SK-N-SH (cell line): ENCODE measurements at regions not wholly inside any gene's neighbourhood (a gene's known extent, or its start where the extent isn't known, plus 50 kb on each side); places are given as distances from the start of the nearest gene placed in this dataset.

ENCODE experiments used
- CTCF ChIA-PET: fragments of 300-600, 350-600 bp; formaldehyde crosslinking; extraction: SDS; loops from one replicate; lab custom pipeline; 2021; lab: Yijun Ruan, JAX
- POLR2A ChIA-PET: fragments of 350-600 bp; sonication (Branson Sonifier 250); formaldehyde crosslinking; extraction: SDS; loops from one replicate; lab custom pipeline; 2020; ENCODE audit warnings: antibody characterized with exemption, inconsistent platforms; lab: Yijun Ruan, JAX
- DNase-seq: peaks from one replicate; pipeline ENCODE4 v3.0.0; 2012
- H2AFZ ChIP-seq: fragments of 200-600 bp; sonication (generic); 2 replicates; pipeline ENCODE4 v1.8.1; 2016; ENCODE audit warnings: antibody characterized with exemption, mild to moderate bottlenecking, low read depth
- H3F3A ChIP-seq: fragments of 200-600 bp; sonication (generic); replicated peaks from 2 replicates; pipeline ENCODE3; 2016; ENCODE audit warnings: antibody characterized with exemption, mild to moderate bottlenecking; ENCODE audit not compliant: insufficient read depth
- H3K27ac ChIP-seq, 2 experiments: fragments of 200-500 bp in 1 of 2; fragments of 200-600 bp in 1 of 2; sonication (Bioruptor generic) in 1 of 2; sonication (generic), shearing (Covaris generic) in 1 of 2; 2 replicates each; pipeline versions ENCODE4 v1.5.1 to v1.6.1; 2014 to 2016; ENCODE audit warnings: low read depth in 2 of 2, inconsistent platforms in 1 of 2, low read length in 1 of 2, mild to moderate bottlenecking in 1 of 2, mixed read lengths in 1 of 2
- H3K27me3 ChIP-seq: fragments of 200-600 bp; sonication (generic), shearing (Covaris generic); 2 replicates; pipeline ENCODE4 v1.6.1; 2016; ENCODE audit warnings: mixed run types; ENCODE audit not compliant: insufficient read depth
- H3K36me3 ChIP-seq, 2 experiments: fragments of 200-500 bp in 1 of 2; fragments of 200-600 bp in 1 of 2; sonication (Bioruptor generic) in 1 of 2; sonication (generic) in 1 of 2; replicated peaks in 1 of 2; 2 replicates each; pipeline versions ENCODE3 to v1.5.1; 2014 to 2016; ENCODE audit warnings: low read length in 1 of 2, mild to moderate bottlenecking in 1 of 2; ENCODE audit not compliant: insufficient read depth in 2 of 2, control insufficient read depth in 1 of 2
- H3K4me1 ChIP-seq, 2 experiments: fragments of 200-500 bp in 1 of 2; fragments of 200-600 bp in 1 of 2; sonication (Bioruptor generic) in 1 of 2; sonication (generic), shearing (Covaris generic) in 1 of 2; 2 replicates each; pipeline versions ENCODE4 v1.5.1 to v1.6.1; 2014 to 2016; ENCODE audit warnings: low read depth in 1 of 2, low read length in 1 of 2, mixed run types in 1 of 2; ENCODE audit not compliant: insufficient read depth in 2 of 2, control insufficient read depth in 1 of 2
- H3K4me2 ChIP-seq: fragments of 200-600 bp; sonication (generic), shearing (Covaris generic); 2 replicates; pipeline ENCODE4 v1.6.1; 2017; ENCODE audit warnings: mixed run types
- H3K4me3 ChIP-seq, 2 experiments: fragments of 200-500 bp in 1 of 2; fragments of 200-600 bp in 1 of 2; sonication (Bioruptor generic) in 1 of 2; sonication (generic), shearing (Covaris generic) in 1 of 2; 2 replicates each; pipeline versions ENCODE4 v1.5.1 to v1.8.1; 2014 to 2016; ENCODE audit warnings: low read depth in 2 of 2, inconsistent platforms in 1 of 2, low read length in 1 of 2, mild to moderate bottlenecking in 1 of 2, mixed read lengths in 1 of 2, moderate library complexity in 1 of 2
- H3K79me2 ChIP-seq: fragments of 200-600 bp; sonication (generic); 2 replicates; pipeline ENCODE4 v1.8.1; 2017; ENCODE audit warnings: mild to moderate bottlenecking; ENCODE audit not compliant: insufficient read depth
- H3K9ac ChIP-seq: fragments of 200-600 bp; sonication (generic); 2 replicates; pipeline ENCODE4 v1.6.1; 2017; ENCODE audit warnings: mixed run types
- H3K9me2 ChIP-seq: fragments of 200-600 bp; sonication (generic); 2 replicates; pipeline ENCODE4 v1.6.1; 2017; ENCODE audit warnings: mixed run types
- H3K9me3 ChIP-seq: fragments of 200-600 bp; sonication (generic); 2 replicates; pipeline ENCODE4 v1.6.1; 2017; ENCODE audit warnings: mixed run types, mild to moderate bottlenecking, moderate library complexity
- H4K20me1 ChIP-seq: fragments of 200-600 bp; sonication (generic); 2 replicates; pipeline ENCODE4 v1.6.1; 2017; ENCODE audit warnings: mild to moderate bottlenecking, mixed run types; ENCODE audit not compliant: insufficient read depth
- CHD2 ChIP-seq: fragments of 150-350 bp; IDR thresholded peaks from 2 replicates; pipeline ENCODE4 v1.6.1; 2018; ENCODE audit warnings: low read length; ENCODE audit not compliant: partially characterized antibody
- CTCF ChIP-seq: fragments of 200-600 bp; sonication (generic); IDR thresholded peaks from 2 replicates; pipeline ENCODE4 v1.6.1; 2017; ENCODE audit warnings: antibody characterized with exemption, mild to moderate bottlenecking, moderate library complexity
- EZH2phosphoT487 ChIP-seq: fragments of 200-600 bp; sonication (generic); IDR thresholded peaks from 2 replicates; pipeline ENCODE4 v1.6.1; 2017; ENCODE audit warnings: low read depth, mixed run types, mild to moderate bottlenecking, antibody characterized with exemption, moderate library complexity, borderline replicate concordance
- FOXM1 ChIP-seq: IDR thresholded peaks from 2 replicates; pipeline ENCODE4 v1.4.0; 2012; ENCODE audit warnings: low read depth, mild to moderate bottlenecking
- MAX ChIP-seq: IDR thresholded peaks from 2 replicates; pipeline ENCODE4 v1.4.0; 2012; ENCODE audit warnings: low read depth
- MXI1 ChIP-seq: IDR thresholded peaks from 2 replicates; pipeline ENCODE4 v1.6.1; 2012; ENCODE audit warnings: mild to moderate bottlenecking, low read depth, low read length, improper control_type of control experiment
- REST ChIP-seq: IDR thresholded peaks from 2 replicates; pipeline ENCODE4 v1.6.1; 2012; ENCODE audit warnings: mild to moderate bottlenecking, low read depth, low read length, moderate library complexity
- SIN3A ChIP-seq: IDR thresholded peaks from 2 replicates; pipeline ENCODE4 v1.6.1; 2012; ENCODE audit warnings: low read depth, mild to moderate bottlenecking, low read length, moderate library complexity, borderline replicate concordance
- TAF1 ChIP-seq: IDR thresholded peaks from 2 replicates; pipeline ENCODE4 v1.6.1; 2012; ENCODE audit warnings: low read depth, mild to moderate bottlenecking, low read length, moderate library complexity, borderline replicate concordance
- TCF12 ChIP-seq: IDR thresholded peaks from 2 replicates; pipeline ENCODE4 v1.4.0; 2012
- TEAD4 ChIP-seq: IDR thresholded peaks from 2 replicates; pipeline ENCODE4 v1.4.0; 2012; ENCODE audit warnings: mild to moderate bottlenecking, borderline replicate concordance; ENCODE audit not compliant: insufficient read depth
- USF1 ChIP-seq: IDR thresholded peaks from 2 replicates; pipeline ENCODE4 v1.4.0; 2012; ENCODE audit warnings: low read depth, borderline replicate concordance
- USF2 ChIP-seq: fragments of 150-350 bp; IDR thresholded peaks from 2 replicates; pipeline ENCODE4 v1.6.1; 2017; ENCODE audit warnings: antibody characterized with exemption, low read length, low read depth, borderline replicate concordance
- YY1 ChIP-seq: IDR thresholded peaks from 2 replicates; pipeline ENCODE4 v1.4.0; 2012; ENCODE audit warnings: low read depth, mild to moderate bottlenecking
- whole genome bisulfite sequencing: methylation state at CpG from one replicate; pipeline ENCODE4 v1.1.6; 2017; ENCODE audit warnings: low lambda C conversion rate; 5-methylcytosine and 5-hydroxymethylcytosine counted together

GRCh38 chr18:78672862-78673446 lies 306.7 kb upstream of the SALL3 start:
- H3K9me2 ChIP-seq: no peaks in the 10 kb centered on the region
- H3K9ac ChIP-seq: no peak overlapping the region
- H3K9me3 ChIP-seq: no peaks in the 10 kb centered on the region
- no peak for TF ChIP-seq USF1
- no peak for TF ChIP-seq YY1
- TF ChIP-seq SIN3A: no peak
- no peak for TF ChIP-seq CHD2
- no peak for TF ChIP-seq TEAD4
- no peak for TF ChIP-seq CTCF
- TF ChIP-seq USF2: no peak
- no peak for TF ChIP-seq MXI1
- no peak for TF ChIP-seq MAX
- H3F3A ChIP-seq: no peaks in the 10 kb centered on the region
- no peaks in the 10 kb centered on the region for H4K20me1 ChIP-seq
- H3K4me2 ChIP-seq: no peak overlapping the region
- DNase-seq: no peak
- H3K79me2 ChIP-seq: no peaks in the 10 kb centered on the region
- CTCF ChIA-PET: no interaction called here
- H3K27ac ChIP-seq: no peak overlapping the region
- POLR2A ChIA-PET: no interaction called here
- no peak overlapping the region for H3K4me3 ChIP-seq
- H2AFZ ChIP-seq: no peak overlapping the region
- peaks cover 20% of the 10 kb centered on the region; the same call in 1 of the 2 replicates for H3K27me3 ChIP-seq
- no peaks in the 10 kb centered on the region for H3K4me1 ChIP-seq
- H3K36me3 ChIP-seq: no peaks in the 10 kb centered on the region
- WGBS: 4% methylated on average over 9 of the region's 21 CpGs

- Histone ChIP-seq H3K27me3 (peaks cover 22% of the 10 kb centered on the region; the same call in 1 of the 2 replicates), H3K36me3 (no peaks in the 10 kb centered on the region), H2AFZ (no peak overlapping the region)
- ChIA-PET CTCF (no interaction called here), POLR2A (no interaction called here)
- TF ChIP-seq REST (no peak), TCF12 (no peak), MAX (no peak), EZH2phosphoT487 (no peak), FOXM1 (no peak), MXI1 (no peak), TAF1 (no peak), CHD2 (no peak)
- TF ChIP-seq, all 33 proteins: peak for 0
- H3K9me3 ChIP-seq: no peaks in the 10 kb centered on the region
- WGBS: 20% methylated on average over 5 of the region's 19 CpGs
- H3K4me3 ChIP-seq: no peak overlapping the region
- H3K9me2 ChIP-seq: no peaks in the 10 kb centered on the region
- H3K27ac ChIP-seq: no peak overlapping the region
- no peak for DNase-seq
- H3K4me1 ChIP-seq: no peaks in the 10 kb centered on the region
- no peaks in the 10 kb centered on the region for H3F3A ChIP-seq
- H3K79me2 ChIP-seq: no peaks in the 10 kb centered on the region
- H4K20me1 ChIP-seq: no peaks in the 10 kb centered on the region
- no peak overlapping the region for H3K9ac ChIP-seq
- H3K4me2 ChIP-seq: no peak overlapping the region
These were observed 305.9 kb upstream of the SALL3 start for GRCh38 chr18:78673516-78674321.
